ENCODE measurements at regions not wholly inside any gene's neighbourhood (a gene's known extent, or its start where the extent isn't known, plus 50 kb on each side); places are given as distances from the start of the nearest gene placed in this dataset.
"Not testable (repeated sequence)": the region's sequence is repeated elsewhere in the genome, so short reads cannot be mapped to it uniquely, and the experiment has no call there.

- H3K27ac ChIP-seq = no peak overlapping the region
- ATAC-seq (replicated peaks in 6 of 8) = peak in 4 of 8 experiments; percentile 3 to 69 (median 32)
- no peak overlapping the region for H3K4me3 ChIP-seq
- H3K4me1 ChIP-seq (replicated peaks in 1 of 2) = peaks cover 12 to 22% of the 10 kb centered on the region in 2 donors
- in situ Hi-C loops (cut with MboI; ENCODE audit: low pct_unique_long_range_greater_than_20kb in 2 of 9, low sequenced_read_pairs in 9 of 9, unreplicated experiment in 9 of 9) = no loop called here
- 0 to 80% (median 49%) methylated on average over 1 to 4 of the region's 4 CpGs for WGBS, 10 experiments
Measured at GRCh38 chr6:72552938-72553337, 68.9 kb upstream of the KCNQ5 start.

GRCh38 chr6:72553531-72554511 is 68.0 kb upstream of the KCNQ5 start:
- Histone ChIP-seq H3K27ac (no peak overlapping the region), H3K4me3 (no peak overlapping the region), H3K4me1 (replicated peaks in 1 of 2) (peaks cover 12 to 22% of the 10 kb centered on the region in 2 donors)
- in situ Hi-C loops (cut with MboI; ENCODE audit: low pct_unique_long_range_greater_than_20kb in 2 of 9, low sequenced_read_pairs in 9 of 9, unreplicated experiment in 9 of 9) = no loop called here
- peak; percentile 68 to 92 (median 79) for ATAC-seq (replicated peaks in 6 of 8)
- 0 to 64% (median 26%) methylated on average over 3 to 7 of the region's 7 CpGs for WGBS, 10 experiments

GRCh38 chr6:72554761-72555221 is 67.1 kb upstream of the KCNQ5 start:
- Histone ChIP-seq H3K4me3 (no peak overlapping the region), H3K27ac (no peak overlapping the region), H3K4me1 (replicated peaks in 1 of 2) (peaks cover 12 to 26% of the 10 kb centered on the region in 2 donors)
- in situ Hi-C loops (cut with MboI; ENCODE audit: low pct_unique_long_range_greater_than_20kb in 2 of 9, low sequenced_read_pairs in 9 of 9, unreplicated experiment in 9 of 9) = no loop called here
- no peak for ATAC-seq (replicated peaks in 6 of 8)
- 0 to 80% (median 73%) methylated on average over 1 to 4 of the region's 4 CpGs; no CpG with 5 or more reads in 4 of the 10 experiments for WGBS, 10 experiments

- Histone ChIP-seq H3K4me1 (replicated peaks in 1 of 2) (peaks cover 2 to 35% of the 10 kb centered on the region in 2 donors), H3K27ac (no peak overlapping the region), H3K4me3 (no peak overlapping the region)
- no peak for ATAC-seq (replicated peaks in 6 of 8)
- in situ Hi-C loops (cut with MboI; ENCODE audit: low pct_unique_long_range_greater_than_20kb in 2 of 9, low sequenced_read_pairs in 9 of 9, unreplicated experiment in 9 of 9) = no loop called here
Measured at GRCh38 chr6:72559067-72559466, 62.8 kb upstream of the KCNQ5 start.

GRCh38 chr6:72559555-72559954 is 62.3 kb upstream of the KCNQ5 start:
- peaks cover 0 to 30% of the 10 kb centered on the region in 2 donors for H3K4me1 ChIP-seq (replicated peaks in 1 of 2)
- H3K27ac ChIP-seq = no peak overlapping the region
- WGBS, 10 experiments = 68 to 100% (median 92%) methylated on average over 2 to 3 of the region's 3 CpGs; no CpG with 5 or more reads in 3 of the 10 experiments
- H3K4me3 ChIP-seq = no peak overlapping the region
- ATAC-seq (replicated peaks in 6 of 8) = peak in 1 of 8 experiments; percentile 78
- in situ Hi-C loops (cut with MboI; ENCODE audit: low pct_unique_long_range_greater_than_20kb in 2 of 9, low sequenced_read_pairs in 9 of 9, unreplicated experiment in 9 of 9) = no loop called here

GRCh38 chr6:72560721-72561593 is 60.9 kb upstream of the KCNQ5 start:
- no peak overlapping the region for H3K4me3 ChIP-seq
- peak in 7 of 8 experiments; percentile 64 to 94 (median 91) for ATAC-seq (replicated peaks in 6 of 8)
- H3K27ac ChIP-seq = peak overlapping the region in 1 of 2 donors; percentile 61
- 26 to 74% (median 60%) methylated on average over 3 to 9 of the region's 9 CpGs for WGBS, 10 experiments
- peaks cover 0 to 23% of the 10 kb centered on the region in 2 donors for H3K4me1 ChIP-seq (replicated peaks in 1 of 2)
- in situ Hi-C loops (cut with MboI; ENCODE audit: low pct_unique_long_range_greater_than_20kb in 2 of 9, low sequenced_read_pairs in 9 of 9, unreplicated experiment in 9 of 9) = no loop called here

GRCh38 chr6:72561629-72562028 is 60.2 kb upstream of the KCNQ5 start:
- in situ Hi-C loops (cut with MboI; ENCODE audit: low pct_unique_long_range_greater_than_20kb in 2 of 9, low sequenced_read_pairs in 9 of 9, unreplicated experiment in 9 of 9) = no loop called here
- no peak for ATAC-seq (replicated peaks in 6 of 8)
- H3K27ac ChIP-seq = no peak overlapping the region
- H3K4me1 ChIP-seq (replicated peaks in 1 of 2) = peaks cover 0 to 23% of the 10 kb centered on the region in 2 donors
- H3K4me3 ChIP-seq = no peak overlapping the region
- 0 to 100% (median 81%) methylated on average over 1 of the region's 1 CpG; no CpG with 5 or more reads in 2 of the 10 experiments for WGBS, 10 experiments

- in situ Hi-C loops (cut with MboI; ENCODE audit: low pct_unique_long_range_greater_than_20kb in 2 of 9, low sequenced_read_pairs in 9 of 9, unreplicated experiment in 9 of 9) = no loop called here
- no peak for ATAC-seq (replicated peaks in 6 of 8)
- WGBS, 10 experiments = 55 to 100% (median 68%) methylated on average over 1 of the region's 1 CpG; no CpG with 5 or more reads in 4 of the 10 experiments
Measured at GRCh38 chr6:72564231-72564630, 57.6 kb upstream of the KCNQ5 start.

GRCh38 chr6:72571993-72572392 is 49.9 kb upstream of the KCNQ5 start:
- ATAC-seq (replicated peaks in 6 of 8); H3K4me1 ChIP-seq (replicated peaks in 1 of 2); H3K27ac ChIP-seq; in situ Hi-C loops (cut with MboI; ENCODE audit: low pct_unique_long_range_greater_than_20kb in 2 of 9, low sequenced_read_pairs in 9 of 9, unreplicated experiment in 9 of 9); H3K4me3 ChIP-seq: not testable (repeated sequence)
- WGBS, 10 experiments = no CpG with 5 or more reads among the region's 4 CpGs

More at GRCh38 chr6:72564231-72564630, 57.6 kb upstream of the KCNQ5 start:
- no peak overlapping the region for H3K27ac ChIP-seq
- no peak overlapping the region for H3K4me3 ChIP-seq
- peaks cover 0 to 23% of the 10 kb centered on the region in 2 donors for H3K4me1 ChIP-seq (replicated peaks in 1 of 2)

All from motor neuron (in vitro differentiated cells).